PFSK-1 (cell line): ENCODE measurements at regions not wholly inside any gene's neighbourhood (a gene's known extent, or its start where the extent isn't known, plus 50 kb on each side); places are given as distances from the start of the nearest gene placed in this dataset.

Experiments
- FOXP2 ChIP-seq: optimal IDR thresholded peaks from 2 replicates; pipeline ENCODE3; 2011; ENCODE audit warnings: borderline replicate concordance, control low read depth, inconsistent platforms; ENCODE audit not compliant: insufficient read depth; ENCODE audit errors: extremely low read length, extremely low read depth
- POLR2AphosphoS5 ChIP-seq: IDR thresholded peaks from 2 replicates; pipeline ENCODE4 v1.6.1; 2012; ENCODE audit warnings: low read depth, mild to moderate bottlenecking, control low read depth, low read length, moderate library complexity
- REST ChIP-seq, 2 experiments: IDR thresholded peaks; 2 replicates each; pipeline versions ENCODE4 v1.6.1 to v1.8.0; 2011 to 2012; ENCODE audit warnings: low read depth in 2 of 2, low read length in 2 of 2, control low read depth in 1 of 2, inconsistent platforms in 1 of 2, mild to moderate bottlenecking in 1 of 2, moderate library complexity in 1 of 2; ENCODE audit not compliant: insufficient read depth in 1 of 2
- SIN3A ChIP-seq: IDR thresholded peaks from 2 replicates; pipeline ENCODE4 v1.6.1; 2012; ENCODE audit warnings: mild to moderate bottlenecking, low read length, moderate library complexity, borderline replicate concordance; ENCODE audit not compliant: insufficient read depth
- TAF1 ChIP-seq: IDR thresholded peaks from 2 replicates; pipeline ENCODE4 v1.6.1; 2012; ENCODE audit warnings: low read length, control low read depth, borderline replicate concordance; ENCODE audit not compliant: insufficient read depth

GRCh38 chr11:134823970-134824369, 411.9 kb upstream of the B3GAT1 start:
- TF ChIP-seq TAF1 (no peak), POLR2AphosphoS5 (no peak), REST (IDR thresholded peaks at IDR 0.05; ENCODE audit: insufficient read depth in 1 of 2, low read depth in 2 of 2, low read length in 2 of 2) (no peak), SIN3A (no peak), FOXP2 (no peak)
